H9 (cell line): ENCODE measurements at regions not wholly inside any gene's neighbourhood (a gene's known extent, or its start where the extent isn't known, plus 50 kb on each side); places are given as distances from the start of the nearest gene placed in this dataset.

Source experiments
- DNase-seq: peaks from one replicate; pipeline ENCODE4 v3.0.0-alpha.2; 2017
- H2AFZ ChIP-seq: one replicate; pipeline ENCODE4 v1.6.1; 2013; ENCODE audit warnings: mild to moderate bottlenecking, low read length, control low read depth, moderate library complexity
- H2AK5ac ChIP-seq: 2 replicates; pipeline ENCODE4 v1.6.1; 2013; ENCODE audit warnings: low read length, control low read depth, mixed read lengths; ENCODE audit not compliant: insufficient read length
- H2BK120ac ChIP-seq: one replicate; pipeline ENCODE4 v1.6.1; 2013; ENCODE audit warnings: low read depth, mild to moderate bottlenecking, low read length, control low read depth, inconsistent platforms; ENCODE audit not compliant: poor library complexity, severe bottlenecking
- H2BK12ac ChIP-seq: 2 replicates; pipeline ENCODE4 v1.6.1; 2013; ENCODE audit warnings: low read length, control low read depth, mixed read lengths, low read depth; ENCODE audit not compliant: insufficient read length
- H2BK15ac ChIP-seq: 2 replicates; pipeline ENCODE4 v1.6.1; 2013; ENCODE audit warnings: low read depth, low read length, control low read depth
- H2BK20ac ChIP-seq: one replicate; pipeline ENCODE4 v1.6.1; 2013; ENCODE audit warnings: low read depth, mild to moderate bottlenecking, low read length, control low read depth, inconsistent platforms; ENCODE audit not compliant: poor library complexity, severe bottlenecking
- H2BK5ac ChIP-seq: 2 replicates; pipeline ENCODE4 v1.6.1; 2013; ENCODE audit warnings: low read length, control low read depth, mixed read lengths; ENCODE audit not compliant: insufficient read length
- H3K14ac ChIP-seq: 2 replicates; pipeline ENCODE4 v1.6.1; 2013; ENCODE audit warnings: low read length, control low read depth; ENCODE audit not compliant: insufficient read depth
- H3K18ac ChIP-seq: 2 replicates; pipeline ENCODE4 v1.6.1; 2013; ENCODE audit warnings: low read depth, mild to moderate bottlenecking, mixed read lengths, low read length, control low read depth; ENCODE audit not compliant: insufficient read length
- H3K23ac ChIP-seq: 2 replicates; pipeline ENCODE4 v1.6.1; 2013; ENCODE audit warnings: low read length, control low read depth, mixed read lengths, low read depth; ENCODE audit not compliant: insufficient read length
- H3K23me2 ChIP-seq: 2 replicates; pipeline ENCODE4 v1.6.1; 2013; ENCODE audit warnings: low read depth, mild to moderate bottlenecking, mixed read lengths, low read length, control low read depth; ENCODE audit not compliant: insufficient read length, poor library complexity, severe bottlenecking
- H3K27ac ChIP-seq: 2 replicates; pipeline ENCODE4 v1.5.1; 2013; ENCODE audit warnings: low read length, control low read depth, mixed read lengths, low read depth; ENCODE audit not compliant: insufficient read length
- H3K27me3 ChIP-seq: 2 replicates; pipeline ENCODE4 v1.6.1; 2013; ENCODE audit warnings: low read length, control low read depth, inconsistent platforms; ENCODE audit not compliant: insufficient read depth
- H3K4ac ChIP-seq: 2 replicates; pipeline ENCODE4 v1.6.1; 2013; ENCODE audit warnings: low read depth, mild to moderate bottlenecking, control low read depth, inconsistent platforms, low read length, moderate library complexity
- H3K4me1 ChIP-seq: 2 replicates; pipeline ENCODE4 v1.6.1; 2013; ENCODE audit warnings: low read length, control low read depth, inconsistent platforms; ENCODE audit not compliant: insufficient read depth
- H3K4me2 ChIP-seq: 2 replicates; pipeline ENCODE4 v1.6.1; 2013; ENCODE audit warnings: low read length, control low read depth, mixed read lengths; ENCODE audit not compliant: insufficient read length, insufficient read depth
- H3K56ac ChIP-seq: 2 replicates; pipeline ENCODE4 v1.6.1; 2013; ENCODE audit warnings: low read depth, mild to moderate bottlenecking, mixed read lengths, low read length, control low read depth; ENCODE audit not compliant: insufficient read length
- H3K79me1 ChIP-seq: 2 replicates; pipeline ENCODE4 v1.6.1; 2013; ENCODE audit warnings: low read depth, mild to moderate bottlenecking, moderate library complexity, low read length, control low read depth, inconsistent platforms; ENCODE audit not compliant: insufficient read depth, poor library complexity, severe bottlenecking
- H3K79me2 ChIP-seq: 2 replicates; pipeline ENCODE4 v1.6.1; 2013; ENCODE audit warnings: low read length, control low read depth, inconsistent platforms; ENCODE audit not compliant: insufficient read depth
- H3K9ac ChIP-seq: 2 replicates; pipeline ENCODE4 v1.6.1; 2013; ENCODE audit warnings: low read length, control low read depth, mixed read lengths; ENCODE audit not compliant: insufficient read length; ENCODE audit errors: extremely low read depth
- H3K9me3 ChIP-seq: one replicate; pipeline ENCODE4 v1.6.1; 2013; ENCODE audit warnings: low read depth, low read length, inconsistent platforms; ENCODE audit not compliant: control insufficient read depth
- H3T11ph ChIP-seq: one replicate; pipeline ENCODE4 v1.6.1; 2013; ENCODE audit warnings: mild to moderate bottlenecking, low read length, control low read depth, inconsistent platforms
- H4K20me1 ChIP-seq: one replicate; pipeline ENCODE4 v1.6.1; 2013; ENCODE audit not compliant: control insufficient read depth, insufficient read length, insufficient read depth
- H4K5ac ChIP-seq: 2 replicates; pipeline ENCODE4 v1.6.1; 2013; ENCODE audit warnings: low read depth, mild to moderate bottlenecking, mixed read lengths, low read length, control low read depth; ENCODE audit not compliant: insufficient read length
- H4K8ac ChIP-seq: replicated peaks from 2 replicates; pipeline ENCODE4 v1.6.1; 2013; ENCODE audit warnings: low read length, control low read depth, mixed read lengths, low read depth; ENCODE audit not compliant: insufficient read length
- H4K91ac ChIP-seq: 2 replicates; pipeline ENCODE4 v1.6.1; 2013; ENCODE audit warnings: low read depth, mild to moderate bottlenecking, moderate library complexity, mixed read lengths, low read length, control low read depth; ENCODE audit not compliant: insufficient read length
- H3K27ac Mint-ChIP-seq, 3 experiments: 2 replicates in 2 of 3; 3 replicates in 1 of 3; pipeline ENCODE4 v1.8.0; 2020 to 2021; ENCODE audit warnings: mixed read lengths in 3 of 3, mild to moderate bottlenecking in 1 of 3, moderate library complexity in 1 of 3
- H3K27me3 Mint-ChIP-seq: 2 replicates; pipeline ENCODE4 v1.8.0; 2021; ENCODE audit warnings: low read depth, mild to moderate bottlenecking, moderate library complexity, mixed read lengths
- H3K36me3 Mint-ChIP-seq, 3 experiments: 2 replicates in 2 of 3; 3 replicates in 1 of 3; pipeline ENCODE4 v1.8.0; 2020 to 2021; ENCODE audit warnings: low read depth in 3 of 3, mixed read lengths in 3 of 3; ENCODE audit not compliant: insufficient read depth in 1 of 3
- H3K4me1 Mint-ChIP-seq, 2 experiments: 2 replicates each; pipeline ENCODE4 v1.8.0; 2020; ENCODE audit warnings: mixed read lengths in 2 of 2
- H3K4me3 Mint-ChIP-seq, 2 experiments: 2 replicates in 1 of 2; 3 replicates in 1 of 2; pipeline ENCODE4 v1.8.0; 2020 to 2021; ENCODE audit warnings: mild to moderate bottlenecking in 2 of 2, mixed read lengths in 2 of 2, moderate library complexity in 1 of 2
- H3K9me3 Mint-ChIP-seq, 2 experiments: 2 replicates in 1 of 2; 3 replicates in 1 of 2; pipeline ENCODE4 v1.8.0; 2020; ENCODE audit warnings: mild to moderate bottlenecking in 2 of 2, mixed read lengths in 2 of 2, moderate library complexity in 1 of 2
- WGBS: extraction: QIAGEN DNeasy Blood & Tissue Kit; methylation state at CpG from one replicate; pipeline ENCODE4 v1.1.7; 2013; ENCODE audit warnings: missing lambda C conversion rate, low lambda C conversion rate, mixed read lengths; ENCODE audit not compliant: insufficient read length; ENCODE audit errors: extremely low coverage; 5-methylcytosine and 5-hydroxymethylcytosine counted together
- TF ChIP-seq, protein P1 (sequence below): fragments of 200-600 bp; sonication (generic); conservative IDR thresholded peaks from 3 replicates; pipeline ENCODE4 v1.8.0; 2021; ENCODE audit warnings: antibody characterized with exemption, mild to moderate bottlenecking

DNA sequence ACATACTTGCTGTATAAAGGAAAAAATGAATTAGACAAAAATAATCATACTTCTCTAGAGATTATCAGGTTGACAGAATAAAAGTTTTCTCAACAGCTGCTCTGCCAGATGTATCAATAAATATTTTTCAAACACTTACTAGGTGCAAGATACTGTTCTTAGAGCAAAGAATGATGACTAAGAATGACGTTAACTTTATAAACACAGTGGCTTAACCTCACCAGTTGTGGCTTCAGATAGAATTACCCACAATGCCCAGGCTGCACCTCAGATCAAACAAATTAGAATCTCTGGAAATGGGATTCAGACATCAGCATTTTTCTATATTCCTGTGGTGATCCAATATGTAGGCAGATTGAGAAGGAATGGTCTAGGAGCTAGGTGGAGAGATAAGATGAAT, 422.4 kb upstream of the ATP11B start:
- H3K36me3 Mint-ChIP-seq = no peaks in the 10 kb centered on the region

More for the DNA sequence above, 422.4 kb upstream of the ATP11B start:
- Histone ChIP-seq H3K4ac (no peak overlapping the region), H3K9ac (no peak overlapping the region), H3K79me2 (no peaks in the 10 kb centered on the region), H3K56ac (no peak overlapping the region), H3K23me2 (no peaks in the 10 kb centered on the region), H2BK15ac (no peak overlapping the region), H3K27ac (no peak overlapping the region), H2BK120ac (no peak overlapping the region), H4K8ac (no peak overlapping the region), H3T11ph (no peak overlapping the region), H3K9me3 (no peaks in the 10 kb centered on the region), H2BK5ac (no peak overlapping the region), H3K4me2 (no peak overlapping the region), H3K4me1 (no peaks in the 10 kb centered on the region), H4K5ac (no peak overlapping the region), H2AK5ac (no peak overlapping the region), H3K14ac (no peak overlapping the region), H3K79me1 (no peaks in the 10 kb centered on the region), H3K23ac (no peak overlapping the region), H2AFZ (no peak overlapping the region), H3K18ac (no peak overlapping the region), H3K27me3 (no peaks in the 10 kb centered on the region), H2BK20ac (no peak overlapping the region), H4K20me1 (no peaks in the 10 kb centered on the region), H2BK12ac (no peak overlapping the region), H4K91ac (no peak overlapping the region)
- no peak for DNase-seq
- Mint-ChIP-seq H3K27me3 (no peaks in the 10 kb centered on the region), H3K4me3 (no peak overlapping the region), H3K9me3 (no peaks in the 10 kb centered on the region), H3K4me1 (peaks cover 3% of the 10 kb centered on the region in 2 experiments; a peak in 2 of 4 replicates), H3K27ac (no peak overlapping the region)
- WGBS = no CpG with 5 or more reads among the region's 1 CpG
- TF ChIP-seq, protein P1, sequence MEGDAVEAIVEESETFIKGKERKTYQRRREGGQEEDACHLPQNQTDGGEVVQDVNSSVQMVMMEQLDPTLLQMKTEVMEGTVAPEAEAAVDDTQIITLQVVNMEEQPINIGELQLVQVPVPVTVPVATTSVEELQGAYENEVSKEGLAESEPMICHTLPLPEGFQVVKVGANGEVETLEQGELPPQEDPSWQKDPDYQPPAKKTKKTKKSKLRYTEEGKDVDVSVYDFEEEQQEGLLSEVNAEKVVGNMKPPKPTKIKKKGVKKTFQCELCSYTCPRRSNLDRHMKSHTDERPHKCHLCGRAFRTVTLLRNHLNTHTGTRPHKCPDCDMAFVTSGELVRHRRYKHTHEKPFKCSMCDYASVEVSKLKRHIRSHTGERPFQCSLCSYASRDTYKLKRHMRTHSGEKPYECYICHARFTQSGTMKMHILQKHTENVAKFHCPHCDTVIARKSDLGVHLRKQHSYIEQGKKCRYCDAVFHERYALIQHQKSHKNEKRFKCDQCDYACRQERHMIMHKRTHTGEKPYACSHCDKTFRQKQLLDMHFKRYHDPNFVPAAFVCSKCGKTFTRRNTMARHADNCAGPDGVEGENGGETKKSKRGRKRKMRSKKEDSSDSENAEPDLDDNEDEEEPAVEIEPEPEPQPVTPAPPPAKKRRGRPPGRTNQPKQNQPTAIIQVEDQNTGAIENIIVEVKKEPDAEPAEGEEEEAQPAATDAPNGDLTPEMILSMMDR = no peak
